ENCODE measurements at regions not wholly inside any gene's neighbourhood (a gene's known extent, or its start where the extent isn't known, plus 50 kb on each side); places are given as distances from the start of the nearest gene placed in this dataset.
"Not testable (repeated sequence)": the region's sequence is repeated elsewhere in the genome, so short reads cannot be mapped to it uniquely, and the experiment has no call there.

DNA sequence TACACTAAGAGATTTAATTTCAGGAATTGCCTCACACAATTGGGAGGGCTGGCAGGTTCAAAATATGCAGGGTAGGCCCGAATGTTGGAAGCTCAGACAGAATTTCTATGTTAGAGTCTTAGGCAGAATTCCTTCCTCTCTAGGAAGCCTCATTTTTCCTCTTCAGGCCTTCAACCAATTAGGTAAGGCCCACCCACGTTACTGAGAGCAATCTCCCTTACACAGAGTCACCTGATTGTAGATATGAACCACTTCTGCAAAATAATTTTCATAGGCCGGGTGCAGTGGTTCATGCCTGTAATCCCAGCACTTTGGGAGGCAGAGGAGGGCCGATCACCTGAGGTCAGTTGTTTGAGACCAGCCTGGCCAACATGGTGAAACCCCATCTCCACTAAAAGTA is 50.2 kb upstream of the HIVEP1 start:
- DNase-seq (ENCODE audit: low spot score) = no peak

DNA sequence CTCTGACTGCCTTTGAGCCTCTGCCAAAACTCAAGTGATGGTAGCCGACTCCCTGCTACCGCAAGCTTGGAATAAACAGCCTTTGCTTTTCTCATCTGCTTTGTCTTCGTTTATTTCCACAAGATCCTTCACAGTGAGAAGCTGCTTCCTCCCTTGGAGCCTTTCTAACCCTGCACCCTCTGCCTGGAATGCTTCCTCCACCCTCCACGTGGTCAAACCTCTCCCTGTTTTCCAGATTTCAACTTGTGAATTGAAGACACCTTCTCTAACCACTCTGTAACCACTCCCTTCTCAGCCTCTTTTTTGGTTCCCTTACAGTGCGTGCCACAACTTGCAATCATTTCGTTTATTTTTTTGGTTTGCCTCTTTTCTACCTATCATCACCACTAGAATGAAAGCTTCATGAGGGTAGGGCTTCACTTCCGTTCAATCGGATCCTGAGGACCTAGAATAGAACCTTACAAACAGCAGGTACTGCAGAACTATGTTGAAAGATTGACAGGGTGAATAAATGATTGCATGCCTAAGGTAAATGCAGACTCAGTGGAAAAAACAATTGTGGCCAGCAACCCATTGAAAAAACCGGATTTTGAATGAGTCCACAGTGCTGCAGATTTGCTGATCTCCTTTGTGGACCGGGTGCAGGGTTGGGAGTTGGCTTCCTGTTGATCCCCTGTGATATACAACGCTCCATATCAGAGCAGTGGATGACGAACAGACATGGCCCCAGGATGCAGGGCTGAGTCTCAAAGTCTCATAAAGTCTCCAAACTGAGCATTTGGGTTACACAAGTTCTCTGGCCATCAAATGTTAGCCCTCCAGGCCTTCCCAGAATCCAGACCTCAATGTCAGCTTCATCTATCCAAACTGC is 51.0 kb upstream of the HIVEP1 start:
- no peak for DNase-seq (ENCODE audit: low spot score)

DNA sequence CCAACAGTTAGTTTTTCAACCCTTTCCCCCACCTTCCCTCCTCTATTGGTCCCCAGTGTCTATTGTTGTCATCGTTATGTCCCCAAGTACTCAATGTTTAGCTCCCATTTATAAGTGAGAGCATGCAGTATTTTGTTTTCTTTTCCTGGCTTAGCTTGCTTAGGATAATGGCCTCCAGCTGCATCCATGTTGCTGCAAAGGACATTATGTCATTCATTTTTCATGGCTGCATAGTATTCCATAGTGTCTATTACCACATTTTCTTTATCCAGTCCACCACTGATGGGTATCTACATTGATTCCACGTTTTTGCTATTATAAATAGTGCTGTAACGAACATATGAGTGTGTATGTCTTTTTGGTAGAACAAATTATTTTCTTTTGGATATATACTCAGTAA is 55.3 kb upstream of the HIVEP1 start:
- DNase-seq (ENCODE audit: low spot score) = no peak

DNA sequence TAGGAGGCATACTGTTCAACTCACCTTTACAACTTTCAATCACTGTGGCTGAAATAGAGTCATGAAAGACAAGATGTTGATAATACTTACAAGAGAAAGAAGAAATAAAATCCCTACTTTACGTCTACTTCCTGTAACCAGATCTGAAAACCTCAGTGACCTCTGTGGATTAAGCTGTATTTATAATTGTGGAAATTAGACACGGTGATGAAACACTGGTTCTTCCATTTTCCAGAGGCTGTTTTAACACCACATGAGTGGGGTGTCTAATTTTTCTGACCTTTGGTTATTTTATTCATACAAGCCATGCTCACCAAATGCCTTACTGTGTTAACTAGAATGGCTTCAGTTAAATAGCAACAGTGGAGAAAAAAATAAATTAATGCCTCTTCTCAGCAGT is 58.5 kb upstream of the HIVEP1 start:
- no peak for DNase-seq (ENCODE audit: low spot score)

DNA sequence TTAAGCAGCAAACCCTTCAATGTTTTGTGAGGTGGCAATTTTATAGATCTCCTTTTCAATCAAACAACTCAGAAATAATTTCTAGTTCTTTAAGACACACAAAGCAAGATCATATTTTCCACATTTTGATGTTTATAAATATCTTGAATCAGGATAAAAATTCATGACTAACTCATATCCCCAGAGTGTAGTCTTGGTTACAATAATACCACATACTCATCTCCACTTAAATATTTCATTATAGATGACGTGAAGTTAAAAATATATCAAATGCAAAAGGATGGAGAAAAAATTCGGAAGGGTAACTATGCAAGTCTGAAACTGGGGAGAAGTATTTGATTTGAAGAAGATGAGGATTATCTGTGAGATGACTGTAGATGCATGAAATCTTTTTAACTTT is 59.8 kb upstream of the HIVEP1 start:
- peak; percentile 35 for DNase-seq (ENCODE audit: low spot score)

DNA sequence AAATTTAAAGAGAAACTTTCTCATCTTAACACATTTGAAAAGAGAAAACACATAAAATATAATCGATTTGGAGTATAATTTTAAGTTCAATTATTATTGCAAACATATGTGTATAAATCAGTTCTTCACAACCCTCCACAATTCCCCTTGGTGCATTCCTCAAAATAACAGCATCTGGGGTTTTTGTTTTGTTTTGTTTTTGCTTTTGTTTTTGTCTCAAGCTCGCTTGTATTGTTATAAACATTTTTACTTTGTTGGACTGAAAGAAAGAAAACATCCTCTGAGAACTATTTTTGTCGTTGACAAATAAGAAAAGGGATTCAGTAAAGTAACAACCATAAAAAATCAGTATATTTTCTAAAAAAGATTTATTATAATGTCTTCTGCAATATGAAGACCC is 60.2 kb upstream of the HIVEP1 start:
- DNase-seq (ENCODE audit: low spot score) = no peak

DNA sequence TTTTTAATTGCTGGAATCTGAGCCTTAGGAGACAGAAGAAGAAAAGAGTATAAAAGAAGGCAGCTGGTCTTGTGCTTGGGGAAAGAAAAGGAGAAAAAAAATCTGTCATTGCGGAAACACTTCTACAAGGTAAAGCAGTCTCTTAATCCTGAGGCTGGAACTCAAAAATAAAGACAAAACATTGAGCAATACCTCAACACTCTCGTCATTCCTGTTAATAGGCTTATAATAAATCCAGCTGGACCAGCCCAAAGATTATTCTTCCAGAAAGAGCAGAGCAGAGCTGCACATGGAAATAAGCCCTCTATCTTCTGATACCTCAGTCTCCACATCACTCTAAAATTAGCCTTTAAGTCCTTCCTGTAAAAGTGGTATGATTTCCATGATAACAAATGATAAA is 62.0 kb upstream of the HIVEP1 start:
- peak; percentile 33 for DNase-seq (ENCODE audit: low spot score)

DNA sequence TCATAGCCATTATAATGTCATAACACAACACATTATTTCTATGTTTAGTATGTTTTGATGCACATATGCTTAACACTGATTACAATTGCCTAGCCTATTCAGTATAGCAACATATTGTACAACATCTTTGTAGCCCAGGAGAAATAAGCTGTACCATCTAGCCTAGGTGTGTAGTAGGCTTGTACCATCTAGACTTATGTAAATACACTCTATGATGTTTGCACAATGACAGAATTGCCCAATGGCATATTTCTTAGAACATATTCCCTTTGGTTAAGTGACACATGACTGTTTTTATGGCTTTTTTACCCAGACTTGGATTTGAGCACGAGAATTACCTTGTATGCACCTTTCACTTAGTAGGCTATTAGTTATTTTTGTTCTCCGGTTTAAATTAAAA is 64.5 kb upstream of the HIVEP1 start:
- no peak for DNase-seq (ENCODE audit: low spot score)

DNA sequence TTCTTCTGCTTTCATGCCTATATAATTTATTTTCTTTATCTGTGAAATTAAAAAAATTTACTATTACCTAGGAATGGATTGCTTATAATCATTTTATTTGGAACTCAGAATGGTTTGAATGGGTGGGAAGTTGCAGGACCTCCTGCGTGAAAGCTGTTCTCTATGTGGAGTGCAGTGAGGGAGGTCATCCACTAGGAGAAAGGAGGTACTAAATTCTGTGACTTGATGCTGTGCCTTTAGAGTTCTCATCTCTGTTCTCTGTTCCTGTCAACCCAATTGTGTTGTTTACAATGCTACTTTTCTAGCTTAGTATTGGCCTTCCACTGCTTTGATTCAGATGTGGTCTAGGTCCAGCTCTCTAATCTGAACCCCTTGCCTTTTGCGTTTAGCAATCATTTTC is 65.0 kb upstream of the HIVEP1 start:
- no peak for DNase-seq (ENCODE audit: low spot score)

DNA sequence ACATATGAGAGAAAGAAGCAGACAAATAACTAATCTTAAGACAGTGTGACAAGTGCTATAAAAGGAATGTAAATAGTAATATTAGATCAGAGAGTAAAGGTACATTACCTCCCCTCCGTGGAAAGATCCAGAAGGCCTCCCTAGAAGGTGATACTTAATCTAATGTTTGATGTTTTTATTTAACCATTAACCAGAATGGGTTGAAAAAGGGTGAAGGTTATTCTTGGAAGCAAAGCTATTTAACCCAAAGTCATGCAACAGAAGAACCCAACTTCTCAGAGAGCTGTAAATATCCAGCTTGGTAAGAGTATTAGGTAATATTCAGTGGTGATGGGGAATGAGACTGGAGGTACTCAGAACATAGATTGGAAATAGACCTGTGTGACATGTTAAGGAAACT is 68.0 kb upstream of the HIVEP1 start:
- DNase-seq (ENCODE audit: low spot score) = no peak

DNA sequence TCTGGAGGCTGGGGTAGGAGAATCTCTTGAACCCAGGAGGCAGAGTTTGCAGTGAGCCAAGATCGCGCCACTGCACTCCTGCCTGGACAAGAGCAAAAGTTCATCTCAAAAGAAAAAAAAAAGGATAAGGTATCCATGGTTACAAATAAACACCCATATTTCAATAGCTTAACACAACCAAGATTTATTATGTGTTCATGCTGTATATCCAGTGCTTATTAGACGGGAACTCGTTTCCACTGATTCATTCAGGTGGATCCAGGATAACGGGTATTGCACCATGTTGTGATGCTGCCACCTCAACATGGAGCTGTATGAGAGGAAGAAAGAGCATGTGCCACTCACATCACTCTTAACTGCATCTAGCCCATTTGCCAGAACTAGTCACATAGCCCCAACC is 69.1 kb upstream of the HIVEP1 start:
- DNase-seq (ENCODE audit: low spot score) = no peak

DNA sequence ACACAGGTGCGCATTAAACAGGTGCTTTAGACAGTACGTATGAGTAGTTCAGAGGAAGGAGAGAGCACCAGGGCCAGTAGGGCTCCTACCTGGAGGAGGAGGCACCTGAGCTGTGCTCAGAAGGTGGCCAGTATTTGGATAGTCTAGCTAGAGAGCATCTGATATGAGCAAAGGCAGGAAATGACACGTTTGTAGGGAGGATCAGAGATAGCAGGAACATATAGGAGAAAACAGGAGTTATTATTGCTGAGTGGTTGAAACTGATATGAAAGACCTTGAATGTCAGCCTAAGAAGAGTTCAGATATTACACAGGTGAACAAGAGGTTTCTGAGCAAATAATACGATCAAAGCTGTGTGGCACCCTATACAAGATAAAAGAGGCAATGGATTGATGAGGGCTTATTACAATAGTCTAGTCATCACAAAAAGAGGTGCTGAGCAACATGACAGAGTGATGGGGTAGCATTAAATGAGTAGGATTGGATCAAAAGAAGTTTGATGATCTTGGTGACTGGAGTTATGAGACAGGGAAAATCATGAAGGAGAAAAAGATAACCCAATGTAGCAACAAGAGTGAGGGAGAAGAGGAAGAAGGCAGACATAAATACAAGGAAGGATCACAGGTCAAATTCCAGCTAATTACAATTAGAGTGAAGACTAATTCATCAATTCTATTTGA is 69.8 kb upstream of the HIVEP1 start:
- no peak for DNase-seq (ENCODE audit: low spot score)

DNA sequence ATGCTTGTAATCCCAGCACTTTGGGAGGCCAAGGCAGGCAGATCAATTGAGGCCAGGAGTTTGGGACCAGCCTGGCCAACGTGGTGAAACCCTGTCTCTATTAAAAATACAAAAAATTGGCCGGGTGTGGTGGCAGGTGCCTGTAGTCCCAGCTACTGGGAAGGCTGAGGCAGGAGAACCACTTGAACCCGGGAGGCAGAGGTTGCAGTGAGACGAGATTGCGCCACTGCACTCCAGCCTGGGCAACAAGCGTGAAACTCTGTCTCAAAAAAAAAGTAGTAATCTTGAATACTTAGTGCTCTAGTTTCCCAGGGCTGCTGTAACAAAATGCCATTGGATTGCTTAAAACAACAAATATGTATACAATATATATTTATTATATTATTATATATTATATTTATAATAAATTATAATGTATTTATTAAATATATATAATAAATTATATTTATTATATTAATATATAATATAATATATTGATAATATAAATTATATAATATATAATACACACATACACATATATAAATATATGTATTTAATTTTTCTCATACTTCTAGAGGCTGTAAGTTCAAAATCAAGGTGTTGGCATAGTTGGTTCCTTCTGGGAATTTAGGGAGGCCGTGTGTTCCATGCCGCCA is 71.5 kb upstream of the HIVEP1 start:
- not testable (repeated sequence) for DNase-seq (ENCODE audit: low spot score)

DNA sequence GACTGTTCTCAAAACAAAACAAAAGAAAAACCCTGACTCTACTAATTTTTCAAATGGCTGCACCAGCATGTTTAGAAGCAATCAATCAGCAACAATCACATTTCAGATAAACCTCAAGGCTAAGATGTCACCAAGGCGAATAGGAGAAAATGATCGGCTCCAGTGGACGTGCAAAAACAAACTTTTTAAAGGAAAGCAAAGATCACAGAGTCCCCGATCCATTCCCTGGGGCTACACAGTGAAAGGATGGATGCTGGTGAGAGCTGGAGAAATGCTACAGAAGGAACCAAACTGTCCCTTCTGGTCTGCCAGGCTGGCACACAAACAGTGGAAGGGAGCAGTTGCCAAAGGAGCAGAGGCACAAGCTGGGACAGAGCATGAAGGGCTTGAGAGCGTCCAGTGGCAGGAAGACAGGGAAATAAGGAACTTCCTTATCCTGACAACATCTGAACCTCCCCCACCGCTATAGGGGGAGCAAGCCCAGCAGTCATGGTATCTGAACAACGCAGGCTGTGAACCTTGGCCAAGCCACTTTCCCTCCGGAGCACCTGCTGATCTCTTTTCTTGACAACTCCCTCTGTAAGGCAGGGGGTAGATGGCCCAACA is 73.7 kb upstream of the HIVEP1 start:
- peak; percentile 35 for DNase-seq (ENCODE audit: low spot score)

DNA sequence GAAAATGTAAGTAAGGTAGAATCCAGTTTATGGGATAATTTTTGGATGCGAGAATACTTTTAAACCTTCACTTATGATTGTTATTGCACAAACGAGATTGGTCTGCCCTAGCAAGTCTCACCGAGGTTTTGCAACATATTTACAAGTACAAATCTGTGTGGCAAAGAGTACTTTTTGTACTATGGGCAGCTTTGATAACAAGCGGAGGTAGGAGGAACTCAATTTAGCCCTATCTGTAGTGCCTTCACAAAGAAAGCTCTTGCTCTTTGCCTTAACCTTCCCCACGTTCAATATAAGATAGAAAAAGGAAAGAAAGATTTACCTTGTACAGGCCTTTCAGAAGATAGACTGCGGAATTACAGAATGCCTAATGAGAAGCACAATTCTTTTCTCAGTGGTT is 77.5 kb upstream of the HIVEP1 start:
- DNase-seq (ENCODE audit: low spot score) = no peak

DNA sequence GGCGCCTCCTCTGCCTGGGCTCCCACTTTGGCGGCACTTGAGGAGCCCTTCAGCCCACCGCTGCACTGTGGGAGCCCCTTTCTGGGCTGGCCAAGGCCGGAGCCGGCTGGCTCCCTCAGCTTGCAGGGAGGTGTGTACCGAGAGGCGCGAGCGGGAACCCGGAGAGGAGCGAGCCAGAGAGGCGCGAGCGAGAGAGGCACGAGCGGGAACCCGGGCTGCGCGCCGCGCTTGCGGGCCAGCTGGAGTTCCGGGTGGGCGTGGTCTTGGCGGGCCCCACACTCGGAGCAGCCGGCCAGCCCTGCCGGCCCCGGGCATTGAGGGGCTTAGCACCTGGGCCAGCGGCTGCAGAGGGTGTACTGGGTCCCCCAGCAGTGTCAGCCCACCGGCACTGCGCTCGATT is 79.2 kb upstream of the HIVEP1 start:
- DNase-seq (ENCODE audit: low spot score) = not testable (repeated sequence)

DNA sequence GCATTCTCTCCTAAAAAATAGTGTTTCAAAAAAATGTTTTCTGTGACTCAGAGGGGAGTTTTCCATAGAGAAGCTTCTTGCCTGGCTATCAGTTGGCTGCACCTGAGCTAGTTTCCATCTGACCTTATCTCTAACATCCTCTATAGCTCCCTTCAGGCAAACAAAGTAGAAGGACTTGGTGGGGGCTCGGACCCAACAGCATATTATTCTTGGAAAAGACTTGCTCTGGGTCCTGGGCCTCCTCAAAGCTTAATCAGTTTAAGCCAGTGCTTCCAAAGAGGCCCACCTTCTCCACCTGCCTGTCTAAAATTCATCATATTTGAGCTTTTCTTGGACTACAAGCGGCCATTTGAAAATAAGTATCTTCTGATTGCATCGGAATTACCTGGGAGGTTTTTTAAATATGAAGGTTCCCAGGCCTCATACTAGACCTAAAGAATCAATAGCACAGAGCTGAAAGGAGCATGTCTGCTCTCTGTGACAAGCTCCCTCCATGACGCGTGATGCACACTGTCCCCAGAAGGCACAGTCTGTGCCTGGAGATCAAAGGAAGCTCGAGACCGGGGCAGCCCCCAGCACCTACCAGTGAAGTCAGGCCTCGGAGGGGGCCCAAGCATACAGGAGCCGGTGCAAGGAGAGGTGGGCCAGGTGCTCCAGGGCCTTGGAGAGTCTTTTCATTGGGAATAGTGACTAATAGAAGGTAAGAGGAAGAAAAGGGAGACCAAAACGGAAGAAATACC is 80.6 kb upstream of the HIVEP1 start:
- no peak for DNase-seq (ENCODE audit: low spot score)

DNA sequence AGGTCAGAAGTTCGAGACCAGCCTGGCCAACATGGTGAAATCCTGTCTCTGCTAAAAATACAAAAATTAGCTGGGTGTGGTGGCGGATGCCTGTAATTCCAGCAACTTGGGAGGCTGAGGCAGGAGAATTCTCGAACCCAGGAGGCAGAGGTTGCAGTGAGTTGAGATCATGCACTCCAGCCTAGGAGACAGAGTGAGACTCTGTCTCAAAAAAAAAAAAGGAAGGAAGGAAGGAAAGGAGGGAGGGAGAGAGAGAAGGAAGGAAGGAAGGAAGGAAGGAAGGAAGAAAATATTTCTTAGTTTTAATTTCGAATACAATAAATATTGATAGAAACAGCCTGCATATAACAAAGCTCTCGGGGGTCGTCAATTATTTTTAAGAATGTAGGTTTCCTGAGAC is 81.3 kb upstream of the HIVEP1 start:
- not testable (repeated sequence) for DNase-seq (ENCODE audit: low spot score)

DNA sequence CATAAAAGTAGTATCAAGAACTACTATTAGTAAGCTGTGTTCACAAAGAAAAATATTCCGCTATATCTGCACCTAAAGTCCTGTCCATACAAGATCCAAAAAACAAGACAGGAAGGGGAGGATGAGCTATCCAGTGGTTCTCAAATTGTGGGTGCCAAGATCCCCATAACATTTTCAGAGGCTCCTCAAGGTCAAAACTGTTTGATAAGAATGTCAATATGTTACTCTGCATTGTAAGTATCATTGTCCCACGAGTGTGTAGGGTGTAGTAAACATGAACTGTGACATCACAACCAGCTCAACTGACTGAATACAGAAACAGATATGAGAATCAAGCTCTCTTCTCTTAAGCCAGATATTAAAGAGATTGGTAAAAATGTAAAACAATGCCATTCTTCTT is 81.9 kb upstream of the HIVEP1 start:
- DNase-seq (ENCODE audit: low spot score) = no peak

DNA sequence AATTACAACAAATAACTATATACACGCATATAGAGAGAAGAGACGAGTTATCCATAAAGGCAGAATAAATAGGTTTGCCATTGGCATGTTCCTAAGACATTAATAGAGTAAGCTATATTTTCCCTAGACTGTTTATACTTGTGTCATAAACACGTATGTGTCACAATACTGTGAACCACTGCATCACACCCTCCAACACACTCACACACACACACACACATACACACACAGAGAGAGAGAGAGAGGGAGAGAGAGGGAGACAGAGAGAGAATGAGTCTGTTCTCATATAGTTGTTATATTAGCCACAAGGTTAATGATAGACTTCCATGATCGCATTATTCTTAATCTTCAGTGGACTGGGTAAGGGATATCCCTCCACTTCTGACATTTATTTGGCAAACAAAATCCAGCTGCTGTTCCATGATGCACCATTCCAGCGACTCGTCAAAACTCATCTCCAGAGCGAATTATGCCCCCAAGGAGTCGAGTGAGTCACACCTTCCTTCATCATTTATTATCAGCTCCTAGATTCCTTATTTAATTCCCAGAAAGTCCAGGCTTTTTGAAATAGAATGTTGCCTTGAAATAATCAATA is 82.8 kb upstream of the HIVEP1 start:
- DNase-seq (ENCODE audit: low spot score) = no peak
